Natural killer cell treated with Interleukin-12 subunit alpha and Interleukin-12 subunit beta and Interleukin-15 and Interleukin-18, amount 100 ng/mL, for 72 hours (primary cell): ENCODE measurements at regions not wholly inside any gene's neighbourhood (a gene's known extent, or its start where the extent isn't known, plus 50 kb on each side); places are given as distances from the start of the nearest gene placed in this dataset.
A peak's percentile ranks its signal among the peaks of the same experiment; 100 is the strongest.
"Not testable (repeated sequence)": the region's sequence is repeated elsewhere in the genome, so short reads cannot be mapped to it uniquely, and the experiment has no call there.

Source experiments
- ATAC-seq, 2 donors: fragments of 150-1000 bp; cut with Tn5 transposase in 1 of 2; sonication (Bioruptor Pico), chemical (Tn5 transposase) in 1 of 2; 2 replicates each; pipeline ENCODE4 v1.10.0; 2021
- DNase-seq: peaks from one replicate; pipeline ENCODE4 v3.0.0; 2022; ENCODE audit warnings: low spot score
- H3K27ac Mint-ChIP-seq, 2 donors: 1 replicate in 1 of 2; 2 replicates in 1 of 2; pipeline ENCODE4 v1.8.0; 2022; ENCODE audit warnings: mixed read lengths in 2 of 2, mild to moderate bottlenecking in 1 of 2, moderate library complexity in 1 of 2
- H3K27me3 Mint-ChIP-seq, 2 donors: 1 replicate in 1 of 2; 2 replicates in 1 of 2; pipeline ENCODE4 v1.8.0; 2022; ENCODE audit warnings: mixed read lengths in 2 of 2
- H3K36me3 Mint-ChIP-seq: one replicate; pipeline ENCODE4 v1.8.0; 2022; ENCODE audit warnings: mixed read lengths
- H3K4me1 Mint-ChIP-seq, 2 donors: 1 replicate in 1 of 2; 2 replicates in 1 of 2; pipeline ENCODE4 v1.8.0; 2022; ENCODE audit warnings: low read depth in 2 of 2, mixed read lengths in 2 of 2, mild to moderate bottlenecking in 1 of 2
- H3K4me3 Mint-ChIP-seq: one replicate; pipeline ENCODE4 v1.8.0; 2022; ENCODE audit warnings: mixed read lengths
- H3K9me3 Mint-ChIP-seq: 2 replicates; pipeline ENCODE4 v1.8.0; 2022; ENCODE audit warnings: mixed read lengths

DNA sequence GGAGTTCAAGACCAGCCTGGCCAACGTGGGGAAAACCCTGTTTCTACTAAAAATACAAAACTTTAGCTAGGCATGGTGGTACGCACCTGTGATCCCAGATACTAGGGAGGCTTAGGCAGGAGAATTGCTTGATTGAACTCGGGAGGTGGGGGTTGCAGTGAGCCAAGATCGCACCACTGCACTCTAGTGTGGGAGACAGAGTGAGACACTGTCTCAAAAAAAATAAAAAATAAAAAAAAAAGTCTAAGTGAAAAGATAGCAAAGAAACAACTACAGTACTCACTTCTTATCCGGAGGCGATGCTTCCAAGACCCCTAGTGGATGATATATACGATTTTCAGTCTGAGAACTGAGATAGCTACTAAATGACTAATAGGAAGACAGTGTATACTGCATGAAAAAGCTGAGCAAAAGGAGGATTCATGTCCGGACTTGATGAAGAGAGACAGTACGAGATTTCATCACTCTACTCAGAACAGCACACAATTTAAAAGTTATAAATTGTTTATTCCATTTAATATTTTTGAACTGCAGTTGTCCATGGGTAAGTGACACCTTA lies 138.7 kb upstream of the GOLGA6L6 start:
- H3K4me3 Mint-ChIP-seq, DNase-seq, H3K9me3 Mint-ChIP-seq, H3K36me3 Mint-ChIP-seq, H3K4me1 Mint-ChIP-seq, H3K27ac Mint-ChIP-seq, ATAC-seq: not testable (repeated sequence)
- H3K27me3 Mint-ChIP-seq: peaks cover 0 to 10% of the 10 kb centered on the region in 2 donors

DNA sequence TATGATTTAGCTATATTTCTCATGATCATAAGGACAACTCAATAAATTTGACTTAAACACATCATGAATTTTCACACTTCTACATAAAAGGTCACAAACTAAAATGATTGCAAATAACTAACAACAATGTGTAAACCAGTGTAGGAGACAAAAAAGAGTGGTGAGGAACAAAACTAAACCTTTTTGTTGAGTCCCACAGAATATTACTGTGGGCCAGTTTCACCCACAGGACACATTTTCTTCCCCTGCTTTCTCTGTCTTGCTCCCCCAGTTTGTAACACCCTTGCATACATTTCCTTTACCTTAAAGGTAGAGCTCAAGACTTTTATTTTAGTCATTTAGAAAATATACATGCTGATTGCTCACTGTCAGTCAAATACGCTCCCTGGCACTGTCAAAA lies 130.9 kb upstream of the GOLGA6L6 start:
- no peak overlapping the region for H3K27ac Mint-ChIP-seq
- H3K36me3 Mint-ChIP-seq: no peaks in the 10 kb centered on the region
- no peak overlapping the region for H3K4me3 Mint-ChIP-seq
- no peak for ATAC-seq
- no peaks in the 10 kb centered on the region for H3K9me3 Mint-ChIP-seq
- no peak for DNase-seq
- peaks cover 0 to 9% of the 10 kb centered on the region in 2 donors for H3K27me3 Mint-ChIP-seq
- no peaks in the 10 kb centered on the region for H3K4me1 Mint-ChIP-seq

DNA sequence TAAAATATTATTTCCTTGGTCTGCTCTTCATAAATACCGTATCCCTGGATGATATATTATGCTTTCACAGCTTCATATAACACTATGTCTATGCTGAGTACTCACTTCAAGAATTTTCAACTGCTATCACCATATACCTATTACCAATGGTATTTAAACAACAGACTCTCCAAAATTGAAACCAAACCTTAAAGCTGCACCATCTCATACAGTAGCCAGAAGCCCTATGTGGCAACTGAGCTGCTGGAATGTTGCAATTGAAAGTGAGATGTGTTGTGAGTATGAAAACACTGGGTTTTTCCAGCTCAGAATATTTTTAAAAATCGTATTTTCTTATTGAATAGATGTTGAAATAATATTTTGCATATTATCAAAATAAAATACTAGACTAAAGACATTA lies 130.1 kb upstream of the GOLGA6L6 start:
- H3K36me3 Mint-ChIP-seq: no peaks in the 10 kb centered on the region
- DNase-seq (no peak), ATAC-seq (peak; percentile 51 to 67)
- H3K27ac Mint-ChIP-seq: no peak overlapping the region
- H3K9me3 Mint-ChIP-seq: no peaks in the 10 kb centered on the region
- no peaks in the 10 kb centered on the region for H3K4me1 Mint-ChIP-seq
- H3K27me3 Mint-ChIP-seq: peaks cover 0 to 6% of the 10 kb centered on the region in 2 donors
- H3K4me3 Mint-ChIP-seq: no peak overlapping the region

DNA sequence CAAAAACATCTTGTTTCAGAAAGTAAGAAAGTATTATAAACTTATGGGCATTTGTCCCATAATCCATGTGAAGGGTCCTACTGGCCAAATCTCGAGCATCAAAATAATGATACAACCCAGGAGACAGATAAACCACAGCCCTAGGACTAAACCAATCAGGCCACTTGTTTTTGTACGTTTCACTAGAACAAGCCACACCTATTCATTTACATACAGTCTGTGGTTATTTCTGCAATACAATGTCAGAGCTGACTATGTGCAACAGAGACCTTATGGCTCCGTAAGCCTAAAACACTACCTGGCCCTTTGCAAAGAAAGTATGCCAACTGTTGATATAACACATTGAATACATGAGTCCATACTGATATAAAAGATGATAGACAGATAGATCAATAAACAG lies 124.8 kb upstream of the GOLGA6L6 start:
- H3K4me1 Mint-ChIP-seq, H3K27me3 Mint-ChIP-seq, H3K4me3 Mint-ChIP-seq, H3K36me3 Mint-ChIP-seq, ATAC-seq, H3K9me3 Mint-ChIP-seq, DNase-seq, H3K27ac Mint-ChIP-seq: not testable (repeated sequence)

DNA sequence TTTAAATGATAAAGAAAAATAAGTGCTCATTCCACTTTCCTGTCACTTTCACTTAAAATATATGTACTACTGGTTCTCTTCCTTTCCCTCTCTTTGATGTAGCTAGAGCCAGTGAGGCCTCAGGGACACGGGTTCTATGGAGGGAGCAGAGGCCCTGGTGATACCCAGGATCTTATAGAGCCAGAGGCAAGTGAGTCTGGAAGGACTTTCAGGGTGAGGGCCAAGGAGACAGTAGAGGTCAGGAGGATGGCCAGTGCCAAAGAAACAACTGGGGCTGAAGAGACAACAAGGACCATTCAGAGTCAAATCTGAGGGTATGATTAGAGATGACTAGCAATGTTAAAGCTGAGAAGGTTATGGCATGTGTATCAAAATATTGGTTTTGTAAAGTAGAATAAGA lies 124.1 kb upstream of the GOLGA6L6 start:
- no peaks in the 10 kb centered on the region for H3K27me3 Mint-ChIP-seq
- H3K36me3 Mint-ChIP-seq: no peaks in the 10 kb centered on the region
- ATAC-seq (peak in 1 of 2 donors; percentile 62), DNase-seq (no peak)
- H3K4me3 Mint-ChIP-seq: no peak overlapping the region
- H3K9me3 Mint-ChIP-seq: no peaks in the 10 kb centered on the region
- H3K4me1 Mint-ChIP-seq: no peaks in the 10 kb centered on the region
- H3K27ac Mint-ChIP-seq: no peak overlapping the region

DNA sequence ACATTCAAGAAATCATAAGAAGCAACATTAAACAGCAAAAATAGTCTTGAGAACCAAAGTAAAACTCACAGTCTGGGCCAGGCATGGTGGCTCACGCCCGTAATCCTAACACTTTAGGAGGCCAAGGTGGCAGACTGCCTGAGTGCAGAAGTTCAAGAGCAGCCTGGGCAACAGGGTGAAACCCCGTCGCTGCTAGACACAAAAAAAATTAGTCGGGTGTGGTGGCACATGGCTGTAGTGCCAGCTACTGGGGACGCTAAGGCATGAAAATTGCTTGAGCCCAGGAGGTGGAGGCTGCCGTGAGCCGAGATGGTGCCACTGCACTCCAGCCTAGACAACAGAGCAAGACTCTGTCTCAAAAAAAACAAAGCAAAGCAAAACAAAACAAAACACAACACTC lies 117.7 kb upstream of the GOLGA6L6 start:
- ATAC-seq: peak in 1 of 2 donors; percentile 24

DNA sequence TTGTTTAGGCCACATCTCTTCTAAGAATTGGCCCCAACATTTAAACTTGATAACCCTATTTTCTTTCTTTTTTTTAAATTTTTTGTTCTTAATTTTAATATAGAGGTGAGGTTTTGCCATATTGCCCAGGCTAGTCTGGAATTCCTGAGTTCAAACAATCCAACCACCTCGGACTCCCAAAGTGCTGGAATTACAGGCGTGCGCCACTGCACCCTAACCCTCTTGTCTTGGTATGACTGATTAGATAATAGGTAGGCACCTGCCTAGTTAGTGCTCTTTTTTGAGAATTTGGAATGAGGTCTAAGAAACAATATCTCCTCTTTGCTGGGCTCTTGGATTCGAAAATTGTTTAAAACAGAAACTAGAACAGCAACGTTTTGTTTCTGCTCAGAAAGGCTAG lies 116.4 kb upstream of the GOLGA6L6 start:
- H3K36me3 Mint-ChIP-seq: no peaks in the 10 kb centered on the region
- H3K27me3 Mint-ChIP-seq: no peaks in the 10 kb centered on the region
- no peaks in the 10 kb centered on the region for H3K9me3 Mint-ChIP-seq
- DNase-seq: no peak
- H3K4me1 Mint-ChIP-seq: no peaks in the 10 kb centered on the region
- H3K4me3 Mint-ChIP-seq: no peak overlapping the region
- no peak for ATAC-seq
- no peak overlapping the region for H3K27ac Mint-ChIP-seq

More for the DNA sequence above, 117.7 kb upstream of the GOLGA6L6 start:
- H3K4me3 Mint-ChIP-seq: no peak overlapping the region
- H3K9me3 Mint-ChIP-seq: no peaks in the 10 kb centered on the region
- H3K36me3 Mint-ChIP-seq: no peaks in the 10 kb centered on the region
- no peak overlapping the region for H3K27ac Mint-ChIP-seq
- no peaks in the 10 kb centered on the region for H3K27me3 Mint-ChIP-seq
- DNase-seq: no peak
- no peaks in the 10 kb centered on the region for H3K4me1 Mint-ChIP-seq

DNA sequence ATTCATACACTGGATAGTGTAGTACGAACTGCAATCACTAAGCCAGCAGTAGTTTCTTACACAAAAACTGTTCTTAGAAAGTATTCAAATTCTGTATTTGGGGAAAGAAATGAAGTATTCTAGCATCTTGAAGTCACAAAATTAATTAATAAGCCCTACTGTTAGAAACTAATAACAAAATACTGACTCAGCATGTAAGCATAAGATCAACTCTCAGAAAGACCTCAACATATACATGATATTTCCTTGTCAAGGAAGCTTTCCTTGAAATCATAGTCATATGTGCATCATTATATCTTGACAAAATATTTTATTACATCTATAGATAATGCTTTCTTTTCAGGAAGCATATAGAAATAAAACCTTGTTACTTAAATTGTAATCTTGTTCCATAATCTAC lies 115.5 kb upstream of the GOLGA6L6 start:
- no peak for ATAC-seq

DNA sequence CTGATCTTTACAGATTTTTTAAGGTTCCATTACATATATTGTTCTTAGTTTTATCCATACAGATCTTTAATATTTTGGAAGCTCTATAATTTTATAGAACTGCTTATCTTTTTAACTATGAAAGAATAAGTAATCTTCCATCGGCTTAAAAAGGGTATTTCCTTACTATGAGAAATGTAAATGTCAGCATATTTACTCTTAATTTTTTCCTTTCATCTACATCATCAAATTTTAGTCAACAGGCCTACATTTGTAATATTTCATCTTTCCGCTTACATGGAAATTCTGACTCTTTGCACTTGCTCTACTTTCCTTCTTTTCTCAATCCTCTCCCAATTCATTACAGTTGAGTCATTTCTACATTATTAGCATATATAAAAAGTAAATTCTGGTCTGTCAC lies 111.3 kb upstream of the GOLGA6L6 start:
- no peaks in the 10 kb centered on the region for H3K9me3 Mint-ChIP-seq
- no peaks in the 10 kb centered on the region for H3K27me3 Mint-ChIP-seq
- H3K27ac Mint-ChIP-seq: no peak overlapping the region
- DNase-seq (no peak), ATAC-seq (no peak)
- H3K4me1 Mint-ChIP-seq: no peaks in the 10 kb centered on the region
- H3K36me3 Mint-ChIP-seq: no peaks in the 10 kb centered on the region
- H3K4me3 Mint-ChIP-seq: no peak overlapping the region

More for the DNA sequence above, 115.5 kb upstream of the GOLGA6L6 start:
- H3K9me3 Mint-ChIP-seq: no peaks in the 10 kb centered on the region
- no peak for DNase-seq
- no peaks in the 10 kb centered on the region for H3K27me3 Mint-ChIP-seq
- no peak overlapping the region for H3K4me3 Mint-ChIP-seq
- H3K4me1 Mint-ChIP-seq: no peaks in the 10 kb centered on the region
- no peak overlapping the region for H3K27ac Mint-ChIP-seq
- H3K36me3 Mint-ChIP-seq: no peaks in the 10 kb centered on the region

DNA sequence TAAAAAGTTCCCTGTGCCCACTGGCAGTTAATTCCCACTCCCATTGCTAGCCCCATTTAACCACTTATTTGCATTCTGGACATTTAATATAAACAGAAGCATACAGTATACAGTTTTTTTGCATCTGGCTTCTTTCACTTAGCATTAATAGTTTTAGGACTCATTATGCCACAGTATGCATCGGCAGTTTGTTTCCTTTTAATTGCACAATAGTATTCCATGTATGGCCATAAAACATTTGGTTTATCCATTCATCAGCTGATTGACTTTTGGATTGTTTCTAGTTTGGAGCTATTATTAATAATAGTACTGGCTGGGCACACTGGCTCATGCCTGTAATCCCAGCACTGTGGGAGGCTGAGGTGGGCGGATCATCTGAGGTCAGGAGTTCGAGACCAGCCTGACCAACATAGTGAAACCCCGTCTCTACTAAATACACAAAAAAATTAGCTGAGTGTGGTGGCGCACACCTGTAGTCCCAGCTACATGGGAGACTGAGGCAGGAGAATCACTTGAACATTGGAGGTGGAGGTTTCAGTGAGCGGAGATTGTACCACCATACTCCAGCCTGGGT lies 106.9 kb upstream of the GOLGA6L6 start:
- H3K36me3 Mint-ChIP-seq, ATAC-seq, H3K27me3 Mint-ChIP-seq: not testable (repeated sequence)

DNA sequence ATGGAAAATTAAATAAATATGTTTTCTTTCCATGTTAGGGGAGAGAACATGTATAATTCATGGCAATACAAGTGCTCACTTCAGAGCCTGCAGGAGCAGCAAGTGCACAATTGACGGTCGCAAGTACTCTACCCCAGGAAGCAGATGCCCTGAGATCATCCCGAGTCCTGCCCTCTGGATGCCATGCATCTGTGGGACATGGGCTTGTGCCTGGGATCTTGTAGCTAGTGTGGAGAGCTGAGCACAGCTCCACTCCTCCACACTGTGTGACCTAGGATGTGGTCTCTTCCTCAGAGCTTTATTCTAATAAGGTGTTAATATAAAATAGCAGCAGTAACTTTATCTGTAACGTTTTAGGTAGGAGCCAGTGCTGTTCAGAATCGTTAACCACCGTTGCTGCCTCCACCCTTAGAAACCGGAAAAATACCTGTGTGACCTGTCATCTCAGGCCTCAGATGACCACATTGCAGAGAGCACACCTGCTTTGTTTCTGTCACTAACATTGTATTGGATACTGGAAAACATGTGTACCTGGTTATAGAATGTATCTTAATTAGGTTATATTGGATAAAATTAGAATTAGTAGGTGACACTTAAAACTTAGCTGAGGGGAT lies 105.0 kb upstream of the GOLGA6L6 start:
- Mint-ChIP-seq H3K4me3 (no peak overlapping the region), H3K27ac (no peak overlapping the region), H3K9me3 (no peaks in the 10 kb centered on the region), H3K4me1 (no peaks in the 10 kb centered on the region), H3K27me3 (no peaks in the 10 kb centered on the region), H3K36me3 (no peaks in the 10 kb centered on the region)
- DNase-seq (no peak), ATAC-seq (peak; percentile 16 to 35)

More for the DNA sequence above, 106.9 kb upstream of the GOLGA6L6 start:
- not testable (repeated sequence) for H3K9me3 Mint-ChIP-seq, DNase-seq, H3K4me3 Mint-ChIP-seq, H3K4me1 Mint-ChIP-seq, H3K27ac Mint-ChIP-seq

DNA sequence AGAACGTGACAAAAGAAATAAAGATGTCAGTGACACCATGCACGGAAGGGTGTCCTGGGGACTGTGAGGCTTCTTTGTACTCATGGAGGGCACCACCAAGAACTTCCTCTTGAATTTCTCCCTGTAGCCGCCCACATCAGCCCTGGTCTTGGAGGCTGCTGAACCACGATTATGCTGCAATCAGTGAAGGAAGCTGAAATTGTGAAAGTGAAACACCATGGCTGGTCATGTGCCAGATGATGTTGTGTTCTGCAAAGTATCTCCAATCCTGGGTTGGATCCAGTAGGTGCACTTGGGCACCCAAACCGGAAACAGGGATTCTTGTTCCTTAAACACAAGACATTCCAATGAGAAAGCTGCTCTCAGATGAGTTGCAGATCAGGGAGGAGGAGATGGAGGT lies 104.4 kb upstream of the GOLGA6L6 start:
- ATAC-seq (peak; percentile 72 to 87), DNase-seq (peak; percentile 65)
- Mint-ChIP-seq H3K9me3 (no peaks in the 10 kb centered on the region), H3K27ac (no peak overlapping the region), H3K4me1 (peaks cover 0 to 1% of the 10 kb centered on the region in 2 donors), H3K27me3 (no peaks in the 10 kb centered on the region), H3K4me3 (no peak overlapping the region), H3K36me3 (no peaks in the 10 kb centered on the region)

DNA sequence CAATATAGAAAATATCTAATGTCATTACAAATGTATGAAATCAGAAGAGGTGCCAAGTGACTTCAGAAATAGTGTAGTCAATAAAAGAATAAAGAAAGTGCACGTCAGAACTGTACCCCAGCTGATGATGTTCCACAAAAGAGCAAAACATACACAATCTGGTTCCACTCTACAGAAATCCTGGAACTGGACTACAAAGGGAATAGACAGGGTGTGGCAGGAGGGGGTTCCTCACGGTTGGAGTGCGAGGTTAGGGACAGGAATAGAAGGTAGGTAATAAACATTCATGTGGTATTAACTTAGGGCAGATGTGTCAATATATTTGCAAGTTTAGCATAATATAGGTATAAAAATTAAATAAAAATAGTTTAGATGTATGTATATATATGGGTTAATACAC lies 103.3 kb upstream of the GOLGA6L6 start:
- ATAC-seq (no peak), DNase-seq (no peak)
- no peaks in the 10 kb centered on the region for H3K27me3 Mint-ChIP-seq
- no peaks in the 10 kb centered on the region for H3K9me3 Mint-ChIP-seq
- no peaks in the 10 kb centered on the region for H3K36me3 Mint-ChIP-seq
- H3K4me1 Mint-ChIP-seq: peaks cover 0 to 3% of the 10 kb centered on the region in 2 donors
- no peak overlapping the region for H3K4me3 Mint-ChIP-seq
- no peak overlapping the region for H3K27ac Mint-ChIP-seq

DNA sequence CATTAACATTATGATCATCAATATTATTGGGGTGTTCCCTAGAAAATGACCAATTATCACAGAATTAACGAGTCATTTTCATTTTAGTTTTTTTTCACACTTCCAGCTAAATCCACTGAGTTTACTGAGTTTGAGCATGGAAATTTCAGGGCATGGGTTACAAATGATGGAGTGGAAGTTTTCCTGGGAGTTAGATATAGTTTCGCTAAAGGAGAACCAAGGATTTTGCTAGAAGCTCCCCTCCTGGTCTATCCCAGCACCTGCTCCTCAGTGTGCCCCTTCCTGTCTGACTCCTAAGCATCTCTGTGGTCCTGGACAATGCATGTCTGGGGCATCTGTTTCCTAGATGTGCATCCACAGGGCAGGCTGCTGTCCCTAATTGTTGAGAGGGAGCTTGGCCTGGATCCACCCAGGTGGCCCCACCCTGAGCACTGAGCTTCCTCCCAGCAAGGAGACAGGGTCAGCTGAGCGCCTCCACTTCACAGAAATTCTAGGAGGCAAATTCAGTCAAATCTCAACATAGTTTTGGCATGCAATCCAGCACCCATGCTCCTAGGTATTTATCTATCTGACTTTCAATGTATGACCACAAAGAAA lies 102.3 kb upstream of the GOLGA6L6 start:
- DNase-seq (no peak), ATAC-seq (no peak)
- Mint-ChIP-seq H3K36me3 (no peaks in the 10 kb centered on the region), H3K27me3 (no peaks in the 10 kb centered on the region), H3K9me3 (no peaks in the 10 kb centered on the region), H3K4me3 (no peak overlapping the region), H3K27ac (no peak overlapping the region), H3K4me1 (peaks cover 0 to 3% of the 10 kb centered on the region in 2 donors)
